ENCODE measurements at regions not wholly inside any gene's neighbourhood (a gene's known extent, or its start where the extent isn't known, plus 50 kb on each side); places are given as distances from the start of the nearest gene placed in this dataset.

GRCh38 chr5:86536396-86536795 is 81.3 kb upstream of the COX7C start:
- no peak for TF ChIP-seq ZFX (CRISPR knock-in tag; IDR thresholded peaks at IDR 0.05; ENCODE audit: low read depth)
- no peak for TF ChIP-seq ZC3H13 (CRISPR knock-in tag; IDR thresholded peaks at IDR 0.05)

Data from HepG2 (cell line).